ENCODE measurements at regions not wholly inside any gene's neighbourhood (a gene's known extent, or its start where the extent isn't known, plus 50 kb on each side); places are given as distances from the start of the nearest gene placed in this dataset.

DNA sequence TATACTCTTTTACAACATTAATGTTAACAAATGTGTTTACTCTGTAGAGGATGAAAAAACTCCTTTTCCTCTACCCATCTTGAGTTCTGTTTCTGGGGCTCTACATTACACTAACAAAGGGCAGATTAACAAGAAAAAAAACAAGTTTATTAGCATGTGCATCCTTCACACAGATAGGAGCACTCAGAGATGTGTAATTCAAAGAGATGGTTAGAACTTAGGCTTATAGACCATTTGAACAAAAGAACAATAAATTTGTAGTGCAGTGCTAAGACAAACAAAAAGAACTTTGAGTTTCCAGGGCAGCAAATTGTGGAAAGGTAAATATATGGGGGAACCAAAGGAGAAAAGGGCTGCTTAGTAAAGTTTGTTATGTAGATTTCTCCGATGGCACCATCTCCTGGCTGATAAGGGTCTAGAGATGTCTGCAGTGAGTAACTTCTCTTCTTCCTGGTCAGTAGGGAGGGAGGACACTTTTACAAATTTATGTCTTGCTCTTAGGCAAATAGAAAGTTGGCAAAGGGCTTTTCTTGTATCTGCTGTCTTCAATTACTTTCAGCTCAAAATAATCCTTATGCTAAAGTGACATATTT, 1249.9 kb upstream of the TENM3 start:
- DNase-seq (ENCODE audit: low read depth, low spot score): no peak
- no peaks in the 10 kb centered on the region for H3K36me3 ChIP-seq (ENCODE audit: insufficient read depth, low read length)
- H3K4me3 ChIP-seq: no peak overlapping the region
- H3K27ac ChIP-seq: no peak overlapping the region
- TF ChIP-seq EZH2 (IDR thresholded peaks at IDR 0.05): no peak
- TF ChIP-seq POLR2AphosphoS5 (IDR thresholded peaks at IDR 0.05; ENCODE audit: borderline replicate concordance, low read depth, low read length): no peak
- no peak overlapping the region for H3K9ac ChIP-seq (ENCODE audit: insufficient read length)
- H3K9me3 ChIP-seq (ENCODE audit: low read depth, low read length): no peaks in the 10 kb centered on the region

DNA sequence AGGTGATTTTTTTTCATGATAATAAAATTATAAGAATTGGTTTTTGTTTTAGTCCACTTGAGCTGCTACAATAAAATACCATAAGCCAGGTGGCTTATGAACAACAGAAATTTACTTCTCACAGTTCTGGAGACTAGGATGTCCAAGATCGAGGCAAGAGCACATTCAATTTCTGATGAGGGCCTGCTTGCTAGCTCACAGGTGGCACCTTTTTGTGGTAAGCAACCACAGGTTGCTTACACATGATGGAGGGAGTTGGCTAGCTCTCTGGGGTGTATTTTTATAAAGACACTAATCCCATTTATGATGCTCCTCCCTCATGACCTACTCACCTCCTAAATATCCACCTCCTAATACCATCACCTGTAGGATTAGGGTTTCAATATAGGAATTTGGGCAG, 1248.5 kb upstream of the TENM3 start:
- no peaks in the 10 kb centered on the region for H3K9me3 ChIP-seq (ENCODE audit: low read depth, low read length)
- no peak for DNase-seq (ENCODE audit: low read depth, low spot score)
- H3K9ac ChIP-seq (ENCODE audit: insufficient read length): no peak overlapping the region
- H3K27ac ChIP-seq: no peak overlapping the region
- no peak overlapping the region for H3K4me3 ChIP-seq
- H3K36me3 ChIP-seq (ENCODE audit: insufficient read depth, low read length): no peaks in the 10 kb centered on the region
- TF ChIP-seq FOXP2 (optimal IDR thresholded peaks at IDR 0.05; ENCODE audit: control extremely low read depth, extremely low read length, insufficient read depth) (no peak), EZH2 (IDR thresholded peaks at IDR 0.05) (no peak), POLR2AphosphoS5 (IDR thresholded peaks at IDR 0.05; ENCODE audit: borderline replicate concordance, low read depth, low read length) (no peak)

DNA sequence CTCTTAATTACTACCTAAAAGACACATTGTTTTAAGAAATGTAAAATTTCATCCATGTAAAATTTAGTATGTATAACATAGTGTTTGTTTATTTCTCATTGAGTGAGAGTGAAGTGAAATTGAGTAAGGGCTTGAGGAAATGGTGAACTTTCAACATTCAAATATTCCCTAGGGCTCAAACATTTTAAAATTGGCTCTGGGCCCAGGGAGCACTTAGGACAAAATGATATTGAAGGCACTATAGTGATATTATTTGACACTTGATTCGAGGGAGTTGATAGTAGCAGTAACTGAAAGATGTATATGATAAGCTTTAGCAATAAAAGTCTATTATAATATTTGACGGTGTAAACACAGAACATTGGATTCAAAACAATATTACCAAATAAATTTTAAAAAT, 1244.0 kb upstream of the TENM3 start:
- no peaks in the 10 kb centered on the region for H3K36me3 ChIP-seq (ENCODE audit: insufficient read depth, low read length)
- H3K9ac ChIP-seq (ENCODE audit: insufficient read length): no peak overlapping the region
- no peak for DNase-seq (ENCODE audit: low read depth, low spot score)
- H3K27ac ChIP-seq: no peak overlapping the region
- H3K9me3 ChIP-seq (ENCODE audit: low read depth, low read length): no peaks in the 10 kb centered on the region
- no peak overlapping the region for H3K4me3 ChIP-seq
- no peak for TF ChIP-seq EZH2 (IDR thresholded peaks at IDR 0.05)
- TF ChIP-seq POLR2AphosphoS5 (IDR thresholded peaks at IDR 0.05; ENCODE audit: borderline replicate concordance, low read depth, low read length): no peak
- TF ChIP-seq FOXP2 (optimal IDR thresholded peaks at IDR 0.05; ENCODE audit: control extremely low read depth, extremely low read length, insufficient read depth): no peak

DNA sequence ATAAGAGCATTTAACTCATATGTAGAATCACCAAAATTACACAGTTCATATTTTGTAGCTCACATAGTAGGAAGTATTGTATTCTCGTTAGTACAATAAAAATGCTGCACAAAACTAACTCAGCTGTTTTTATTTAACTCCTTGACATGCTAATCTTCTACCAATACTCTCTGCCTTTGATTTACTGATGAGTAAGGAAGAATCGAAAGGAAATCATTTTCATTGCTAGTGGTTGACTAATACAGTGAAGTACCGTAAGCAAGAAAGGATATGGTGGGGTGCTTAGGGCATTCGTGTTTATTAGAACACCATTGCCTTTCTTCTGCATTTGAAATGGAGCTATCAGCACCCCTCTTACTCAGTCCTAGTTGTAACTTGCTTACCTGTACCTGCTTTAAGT, 1239.1 kb upstream of the TENM3 start:
- H3K4me3 ChIP-seq: no peak overlapping the region
- H3K9me3 ChIP-seq (ENCODE audit: low read depth, low read length): no peaks in the 10 kb centered on the region
- no peak overlapping the region for H3K9ac ChIP-seq (ENCODE audit: insufficient read length)
- H3K27ac ChIP-seq: no peak overlapping the region
- TF ChIP-seq FOXP2 (optimal IDR thresholded peaks at IDR 0.05; ENCODE audit: control extremely low read depth, extremely low read length, insufficient read depth) (no peak), POLR2AphosphoS5 (IDR thresholded peaks at IDR 0.05; ENCODE audit: borderline replicate concordance, low read depth, low read length) (no peak), EZH2 (IDR thresholded peaks at IDR 0.05) (no peak)
- no peaks in the 10 kb centered on the region for H3K36me3 ChIP-seq (ENCODE audit: insufficient read depth, low read length)
- DNase-seq (ENCODE audit: low read depth, low spot score): no peak

DNA sequence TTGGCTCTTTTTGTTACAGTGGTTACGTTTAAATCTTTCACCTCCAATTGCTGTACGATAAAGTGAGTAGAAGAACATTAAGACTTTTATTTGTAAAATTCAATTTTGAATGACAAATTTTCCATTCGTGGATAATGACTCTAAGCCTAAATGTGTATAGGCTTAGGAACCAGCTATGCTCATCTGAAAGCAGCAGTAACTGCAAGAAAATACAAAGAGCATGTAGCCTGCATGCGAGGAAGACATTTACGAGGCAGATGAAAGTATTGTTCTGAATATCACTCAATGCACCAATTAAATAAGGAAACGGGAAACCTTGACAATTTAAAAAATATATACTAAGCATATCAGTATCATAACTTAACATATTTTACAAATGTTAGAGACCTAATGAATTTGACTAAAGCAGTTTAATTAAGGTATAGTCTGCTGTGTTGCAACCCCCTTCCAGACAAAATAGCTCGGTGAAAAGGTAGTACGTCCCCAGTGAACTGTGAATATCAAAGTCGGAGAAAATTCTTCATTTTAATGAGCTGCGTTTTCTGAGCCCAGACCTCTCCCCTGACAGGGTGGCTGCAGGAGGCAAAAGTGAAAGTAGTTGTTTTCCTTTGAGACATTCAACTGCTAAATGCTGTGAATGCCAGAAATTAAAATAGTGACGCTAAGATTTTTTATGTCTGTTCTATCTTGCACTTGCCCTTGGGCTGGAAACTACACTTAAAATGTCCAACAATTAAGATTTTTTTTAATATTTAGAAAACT, 1236.5 kb upstream of the TENM3 start:
- H3K36me3 ChIP-seq (ENCODE audit: insufficient read depth, low read length): no peaks in the 10 kb centered on the region
- no peak for TF ChIP-seq EZH2 (IDR thresholded peaks at IDR 0.05)
- no peak for TF ChIP-seq FOXP2 (optimal IDR thresholded peaks at IDR 0.05; ENCODE audit: control extremely low read depth, extremely low read length, insufficient read depth)
- no peak; the same call in 1 of the 2 replicates for TF ChIP-seq POLR2AphosphoS5 (IDR thresholded peaks at IDR 0.05; ENCODE audit: borderline replicate concordance, low read depth, low read length)
- DNase-seq (ENCODE audit: low read depth, low spot score): no peak
- H3K4me3 ChIP-seq: peak overlapping the region; percentile 76
- H3K9ac ChIP-seq (ENCODE audit: insufficient read length): peak overlapping the region; percentile 6
- no peaks in the 10 kb centered on the region for H3K9me3 ChIP-seq (ENCODE audit: low read depth, low read length)
- no peak overlapping the region for H3K27ac ChIP-seq

DNA sequence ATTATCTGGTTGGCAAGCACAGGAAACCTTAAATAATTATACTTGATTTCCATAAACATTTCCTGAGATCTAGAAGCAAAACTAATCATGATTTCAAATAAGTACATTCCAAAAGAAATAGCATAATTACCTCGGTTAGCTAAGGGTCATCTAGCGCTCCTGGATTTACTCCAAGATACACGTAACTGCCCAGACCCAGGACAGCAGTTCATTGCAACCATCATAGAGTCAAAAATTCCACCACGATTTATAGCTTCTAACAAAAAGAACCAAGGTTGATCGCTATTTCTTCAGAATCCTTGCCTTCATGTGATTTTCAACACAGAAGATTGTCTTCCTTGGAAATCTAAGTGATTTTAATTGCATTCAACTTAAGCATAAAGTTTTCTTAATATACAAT, 1235.5 kb upstream of the TENM3 start:
- Histone ChIP-seq H3K9me3 (ENCODE audit: low read depth, low read length) (no peaks in the 10 kb centered on the region), H3K36me3 (ENCODE audit: insufficient read depth, low read length) (no peaks in the 10 kb centered on the region), H3K4me3 (peak overlapping the region; percentile 76), H3K27ac (0 out of 2 replicates have a peak overlapping the region, but pooled peaks have one; percentile 37), H3K9ac (ENCODE audit: insufficient read length) (no peak overlapping the region)
- no peak for DNase-seq (ENCODE audit: low read depth, low spot score)
- TF ChIP-seq FOXP2 (optimal IDR thresholded peaks at IDR 0.05; ENCODE audit: control extremely low read depth, extremely low read length, insufficient read depth) (no peak), EZH2 (IDR thresholded peaks at IDR 0.05) (no peak), POLR2AphosphoS5 (IDR thresholded peaks at IDR 0.05; ENCODE audit: borderline replicate concordance, low read depth, low read length) (no peak)

DNA sequence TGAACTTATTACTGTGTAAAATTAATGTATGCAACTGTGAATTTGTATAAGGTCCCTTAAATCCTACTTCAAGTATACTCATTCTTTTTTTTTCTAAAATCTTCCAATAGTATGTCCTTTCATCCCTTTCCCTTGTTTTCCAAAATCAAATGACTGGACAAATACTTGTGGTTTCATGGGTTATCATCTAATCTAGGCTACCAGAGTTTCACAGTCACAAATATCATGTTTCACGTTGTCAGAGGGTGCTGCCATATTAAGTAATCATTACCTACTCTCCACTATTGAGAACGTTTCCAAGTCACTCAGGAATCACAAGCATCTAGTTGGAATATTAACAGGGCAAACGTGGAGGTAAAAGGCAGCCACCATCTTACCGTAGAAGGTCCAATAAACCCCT, 1235.0 kb upstream of the TENM3 start:
- Histone ChIP-seq H3K4me3 (peak overlapping the region; percentile 76; the same call in 1 of the 2 replicates), H3K9ac (ENCODE audit: insufficient read length) (no peak overlapping the region), H3K27ac (0 out of 2 replicates have a peak overlapping the region, but pooled peaks have one; percentile 37), H3K9me3 (ENCODE audit: low read depth, low read length) (no peaks in the 10 kb centered on the region), H3K36me3 (ENCODE audit: insufficient read depth, low read length) (no peaks in the 10 kb centered on the region)
- no peak for DNase-seq (ENCODE audit: low read depth, low spot score)
- TF ChIP-seq POLR2AphosphoS5 (IDR thresholded peaks at IDR 0.05; ENCODE audit: borderline replicate concordance, low read depth, low read length) (no peak), FOXP2 (optimal IDR thresholded peaks at IDR 0.05; ENCODE audit: control extremely low read depth, extremely low read length, insufficient read depth) (no peak), EZH2 (IDR thresholded peaks at IDR 0.05) (no peak)

DNA sequence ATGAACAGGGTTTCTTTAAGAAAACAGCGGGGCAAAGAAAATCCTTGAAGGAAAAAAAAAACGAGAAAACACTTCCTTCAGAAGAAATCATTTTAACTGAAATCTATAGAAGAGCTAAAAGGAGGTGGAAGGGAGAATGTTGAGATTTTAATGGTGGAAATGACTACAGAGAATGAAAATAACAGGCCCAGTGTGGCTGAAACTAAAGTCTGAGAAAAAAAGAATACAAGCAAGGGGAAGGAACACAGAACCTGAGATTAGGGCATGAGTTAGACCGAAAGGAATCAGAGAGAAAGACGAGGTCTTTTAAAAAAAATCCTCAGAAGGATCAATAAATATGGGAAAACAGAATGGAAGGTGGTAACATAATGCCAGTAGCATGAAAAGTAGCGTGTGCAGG, 1230.0 kb upstream of the TENM3 start:
- no peak overlapping the region for H3K27ac ChIP-seq
- TF ChIP-seq POLR2AphosphoS5 (IDR thresholded peaks at IDR 0.05; ENCODE audit: borderline replicate concordance, low read depth, low read length): no peak
- no peaks in the 10 kb centered on the region for H3K36me3 ChIP-seq (ENCODE audit: insufficient read depth, low read length)
- DNase-seq (ENCODE audit: low read depth, low spot score): no peak
- no peak overlapping the region for H3K4me3 ChIP-seq
- no peak overlapping the region for H3K9ac ChIP-seq (ENCODE audit: insufficient read length)
- no peaks in the 10 kb centered on the region for H3K9me3 ChIP-seq (ENCODE audit: low read depth, low read length)
